Heart right ventricle (tissue), 16 donors: ENCODE measurements at regions not wholly inside any gene's neighbourhood (a gene's known extent, or its start where the extent isn't known, plus 50 kb on each side); places are given as distances from the start of the nearest gene placed in this dataset.

ENCODE experiments used
- ATAC-seq, 8 donors: fragments of 200-7000 bp; cut with Tn5 transposase; one replicate each; pipeline ENCODE4 v1.9.1; 2020; ENCODE audit warnings: mild to moderate bottlenecking in 8 of 8, moderate library complexity in 8 of 8, moderate number of reproducible peaks in 1 of 8
- DNase-seq, 2 donors: peaks; one replicate each; pipeline ENCODE4 v3.0.0-alpha.2; 2020
- H3K27ac ChIP-seq, 10 donors: fragments of 200-600 bp; sonication (generic) in 2 of 10; one replicate each; pipeline versions ENCODE4 v1.5.0 to v1.8.0; 2020 to 2022; ENCODE audit warnings: mild to moderate bottlenecking in 3 of 10
- H3K27me3 ChIP-seq, 7 donors: fragments of 200-600 bp; one replicate each; pipeline ENCODE4 v1.8.0; 2021 to 2022; ENCODE audit warnings: mild to moderate bottlenecking in 2 of 7
- H3K36me3 ChIP-seq, 9 donors: fragments of 200-600 bp; sonication (generic) in 1 of 9; one replicate each; pipeline versions ENCODE4 v1.5.0 to v1.8.0; 2020 to 2022; ENCODE audit warnings: mild to moderate bottlenecking in 2 of 9
- H3K4me1 ChIP-seq, 9 donors: fragments of 200-600 bp; sonication (generic) in 1 of 9; one replicate each; pipeline versions ENCODE4 v1.5.0 to v1.8.0; 2020 to 2022; ENCODE audit warnings: mild to moderate bottlenecking in 4 of 9
- H3K4me3 ChIP-seq, 10 donors: fragments of 200-600 bp; sonication (generic) in 2 of 10; one replicate each; pipeline versions ENCODE4 v1.5.0 to v1.8.0; 2020 to 2022; ENCODE audit warnings: mild to moderate bottlenecking in 7 of 10, moderate library complexity in 2 of 10
- H3K9me3 ChIP-seq, 11 donors: fragments of 200-600 bp in 10 of 11; sonication (generic) in 2 of 11; one replicate each; pipeline versions ENCODE4 v1.5.0 to v1.8.0; 2013 to 2022; ENCODE audit warnings: mild to moderate bottlenecking in 2 of 11, control low read depth in 1 of 11, moderate library complexity in 1 of 11
- WGBS, 2 donors: extraction: QIAGEN DNeasy Blood & Tissue Kit; methylation state at CpG; one replicate each; pipeline ENCODE4 v1.1.7; 2013; ENCODE audit warnings: inconsistent platforms in 1 of 2; 5-methylcytosine and 5-hydroxymethylcytosine counted together
- intact Hi-C, 10 donors: fragments of 100-400 bp; cut with DNase I; formaldehyde crosslinking; loops; one replicate each; pipeline versions ENCODE4 v1.11.1 to v1.14.2; 2022
- TF ChIP-seq, protein P1 (sequence below), 9 donors: fragments of 200-600 bp; sonication (generic) in 2 of 9; IDR thresholded peaks; one replicate each; pipeline versions ENCODE4 v1.5.0 to v1.8.0; 2021 to 2022; ENCODE audit warnings: antibody characterized with exemption in 9 of 9, mild to moderate bottlenecking in 5 of 9, moderate library complexity in 1 of 9
- donor health status: Arrhythmogenic right ventricular cardiomyopathy.
- donor health status: ischemic (EF 13 %, LVEDD 7.1; RV severe dilation, severe dysfunction).
- donor health status: healthy with polysubstance abuse.
- donor health status: DM: no; HTN: yes; CAD: no.
- donor health status: DM: no; HTN: no; CAD: no.
- donor health status: ischemic (EF 25% LVEDD 6.9; RV normal size, moderate dysfunction).
- donor health status: ischemic (EF 25% LVEDD 5.7; RV mildly dilated, moderate dysfunction).
- donor health status: healthy.
- donor health status: DM: yes; HTN: yes; CAD: no.
- donor health status: Ischemic cardiomyopathy.
- donor health status: ischemic (EF 35%, LVEDD 5.7; RV mildly dilated, moderate dysfunction).
- donor health status: nonischemic (EF 11% LVEDD 7.7; RV severe dilation, severe dysfunction).
- donor health status: DM: yes; HTN: yes; CAD: no.
- donor health status: PGD.
- donor health status: ischemic (EF 29% LVEDD 5.4; RV normal size, mild dysfunction).
- donor health status: nonischemic (EF 23%, LVEDD 6.1; RV moderate dilation, normal function).

DNA sequence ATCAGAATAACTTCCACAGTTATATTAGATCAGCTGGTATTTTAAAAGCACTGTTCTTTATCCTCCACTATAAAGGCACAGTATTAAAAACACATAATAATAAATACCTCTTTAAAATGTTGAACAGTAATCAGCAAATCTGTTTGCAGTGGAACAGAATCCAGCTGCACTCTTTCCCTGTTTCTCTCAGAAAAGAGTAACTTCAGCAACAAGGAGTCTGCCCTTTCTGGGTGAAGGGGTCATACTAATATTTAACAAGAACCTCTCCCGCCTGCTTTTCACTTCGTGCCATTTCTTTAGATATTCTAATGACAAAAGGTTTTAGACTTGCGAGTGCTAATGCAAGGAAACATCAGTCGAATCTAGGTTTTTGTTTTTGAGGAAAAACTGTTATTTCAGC is 194.2 kb upstream of the FMN2 start:
- intact Hi-C loops = loop anchor here (2.0 to 10.0 kb wide), 5 partner anchors 490 to 1645 kb away; no protein-coding TSS in a partner anchor
- ATAC-seq = no peak
- Histone ChIP-seq H3K9me3 (no peaks in the 10 kb centered on the region), H3K36me3 (no peaks in the 10 kb centered on the region), H3K27ac (no peak overlapping the region), H3K27me3 (peaks cover 0 to 25% (median 10%) of the 10 kb centered on the region in 7 donors), H3K4me1 (peaks cover 0 to 18% (median 4%) of the 10 kb centered on the region in 9 donors), H3K4me3 (peak overlapping the region in 2 of 10 donors; percentile 1 to 9)
- DNase-seq = no peak
- TF ChIP-seq, protein P1, sequence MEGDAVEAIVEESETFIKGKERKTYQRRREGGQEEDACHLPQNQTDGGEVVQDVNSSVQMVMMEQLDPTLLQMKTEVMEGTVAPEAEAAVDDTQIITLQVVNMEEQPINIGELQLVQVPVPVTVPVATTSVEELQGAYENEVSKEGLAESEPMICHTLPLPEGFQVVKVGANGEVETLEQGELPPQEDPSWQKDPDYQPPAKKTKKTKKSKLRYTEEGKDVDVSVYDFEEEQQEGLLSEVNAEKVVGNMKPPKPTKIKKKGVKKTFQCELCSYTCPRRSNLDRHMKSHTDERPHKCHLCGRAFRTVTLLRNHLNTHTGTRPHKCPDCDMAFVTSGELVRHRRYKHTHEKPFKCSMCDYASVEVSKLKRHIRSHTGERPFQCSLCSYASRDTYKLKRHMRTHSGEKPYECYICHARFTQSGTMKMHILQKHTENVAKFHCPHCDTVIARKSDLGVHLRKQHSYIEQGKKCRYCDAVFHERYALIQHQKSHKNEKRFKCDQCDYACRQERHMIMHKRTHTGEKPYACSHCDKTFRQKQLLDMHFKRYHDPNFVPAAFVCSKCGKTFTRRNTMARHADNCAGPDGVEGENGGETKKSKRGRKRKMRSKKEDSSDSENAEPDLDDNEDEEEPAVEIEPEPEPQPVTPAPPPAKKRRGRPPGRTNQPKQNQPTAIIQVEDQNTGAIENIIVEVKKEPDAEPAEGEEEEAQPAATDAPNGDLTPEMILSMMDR (IDR thresholded peaks at IDR 0.05) = no peak
- 48 to 50% methylated on average over 4 of the region's 4 CpGs for WGBS, 2 donors

DNA sequence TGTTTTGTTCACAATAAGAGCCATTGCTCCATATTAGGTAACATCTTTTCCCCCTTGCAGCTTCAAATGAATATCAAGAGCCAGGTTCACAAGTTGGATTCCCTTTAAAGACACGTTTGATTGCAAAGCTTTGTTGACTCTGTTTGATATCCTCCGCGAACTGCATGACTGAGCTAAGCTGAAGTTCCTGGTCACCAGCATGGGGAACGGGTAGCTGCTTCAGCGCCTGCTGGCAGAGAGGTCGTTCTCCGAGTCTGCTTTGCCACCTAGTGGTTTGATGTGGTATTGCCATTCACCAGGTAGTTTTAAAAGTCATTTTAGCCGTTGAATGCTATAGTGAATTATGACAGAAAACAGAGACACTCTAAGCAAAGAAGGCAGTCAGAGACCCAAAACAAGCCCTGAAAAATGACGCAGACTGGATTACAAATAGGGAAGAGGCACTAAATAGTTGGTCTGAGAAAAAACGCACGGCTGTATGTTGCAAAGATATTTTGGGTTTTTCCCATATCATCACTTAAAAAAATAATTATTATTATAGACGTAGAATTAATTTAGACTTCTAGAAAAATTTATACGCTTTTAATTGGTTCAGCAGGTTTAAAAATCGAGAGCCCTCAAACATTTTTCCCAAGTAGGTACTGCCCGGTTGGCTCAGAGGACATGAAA is 193.5 kb upstream of the FMN2 start:
- Histone ChIP-seq H3K27ac (no peak overlapping the region), H3K4me1 (peaks cover 0 to 18% (median 4%) of the 10 kb centered on the region in 9 donors), H3K9me3 (no peaks in the 10 kb centered on the region), H3K4me3 (peak overlapping the region in 3 of 10 donors; percentile 1 to 31 (median 9)), H3K36me3 (no peaks in the 10 kb centered on the region), H3K27me3 (peaks cover 0 to 25% (median 10%) of the 10 kb centered on the region in 7 donors)
- peak in 7 of 8 donors; percentile 64 to 88 (median 82) for ATAC-seq
- intact Hi-C loops = loop anchor here in 9 of 10 donors (2.0 to 10.0 kb wide), 5 partner anchors 491 to 1646 kb away; no protein-coding TSS in a partner anchor
- WGBS, 2 donors = 15 to 18% methylated on average over 15 of the region's 15 CpGs
- TF ChIP-seq, protein P1 (IDR thresholded peaks at IDR 0.05) = peak; percentile 89 to 96 (median 93)
- peak; percentile 53 to 76 for DNase-seq

DNA sequence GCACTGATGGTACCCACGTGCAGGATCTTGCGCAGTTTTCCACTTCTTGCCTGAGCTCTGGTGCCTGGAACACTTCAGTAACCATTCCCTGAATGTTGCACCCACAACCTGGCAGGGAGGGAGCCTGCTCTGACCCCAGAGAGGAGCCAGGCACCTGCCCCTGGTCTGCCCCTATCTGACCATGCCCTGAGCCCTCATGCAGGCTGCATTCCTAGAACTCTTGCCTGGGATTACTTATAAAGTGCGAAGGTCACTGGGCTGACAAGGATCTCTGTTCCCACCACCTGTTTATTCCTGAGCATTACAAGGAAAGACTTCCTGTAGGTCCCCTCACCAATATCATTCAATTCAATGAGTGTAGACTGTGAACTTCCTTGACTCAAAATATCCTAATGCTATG is 191.9 kb upstream of the FMN2 start:
- TF ChIP-seq, protein P1 (IDR thresholded peaks at IDR 0.05) = no peak
- Histone ChIP-seq H3K4me3 (no peak overlapping the region), H3K36me3 (no peaks in the 10 kb centered on the region), H3K27ac (no peak overlapping the region), H3K4me1 (peaks cover 0 to 18% (median 4%) of the 10 kb centered on the region in 9 donors), H3K27me3 (peaks cover 0 to 29% (median 10%) of the 10 kb centered on the region in 7 donors), H3K9me3 (no peaks in the 10 kb centered on the region)
- DNase-seq = no peak
- 80 to 82% methylated on average over 3 of the region's 3 CpGs for WGBS, 2 donors
- no peak for ATAC-seq
- intact Hi-C loops = loop anchor here in 9 of 10 donors (2.0 to 10.0 kb wide), 5 partner anchors 492 to 1647 kb away; no protein-coding TSS in a partner anchor

DNA sequence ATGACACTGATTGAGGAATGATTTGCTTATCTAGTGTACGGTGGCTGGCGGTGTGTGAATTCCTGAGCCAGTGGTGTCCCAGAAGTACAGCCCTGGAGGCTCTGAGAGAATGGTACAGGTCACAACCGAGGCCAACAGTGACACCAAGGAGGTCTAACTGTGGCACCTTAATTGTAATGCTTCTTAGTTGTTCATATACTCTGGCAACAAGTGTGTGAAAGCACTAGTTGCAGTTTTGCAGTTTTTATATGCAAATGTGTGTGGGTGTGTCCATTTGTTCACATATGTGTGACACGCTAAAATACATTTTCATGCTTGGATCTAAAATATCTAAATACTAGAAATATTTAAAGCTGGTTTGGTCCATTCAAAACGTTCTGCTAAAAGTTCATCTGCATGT is 185.3 kb upstream of the FMN2 start:
- no peak for ATAC-seq

More for the DNA sequence above, 185.3 kb upstream of the FMN2 start:
- Histone ChIP-seq H3K27ac (no peak overlapping the region), H3K27me3 (peaks cover 0 to 14% (median 0%) of the 10 kb centered on the region in 7 donors), H3K9me3 (no peaks in the 10 kb centered on the region), H3K36me3 (no peaks in the 10 kb centered on the region), H3K4me1 (no peaks in the 10 kb centered on the region), H3K4me3 (no peak overlapping the region)
- no peak for DNase-seq
- TF ChIP-seq, protein P1 (IDR thresholded peaks at IDR 0.05) = no peak
- WGBS, 2 donors = 69 to 71% methylated on average over 5 of the region's 5 CpGs
- intact Hi-C loops = no loop called here
